ENCODE measurements at regions not wholly inside any gene's neighbourhood (a gene's known extent, or its start where the extent isn't known, plus 50 kb on each side); places are given as distances from the start of the nearest gene placed in this dataset.

DNA sequence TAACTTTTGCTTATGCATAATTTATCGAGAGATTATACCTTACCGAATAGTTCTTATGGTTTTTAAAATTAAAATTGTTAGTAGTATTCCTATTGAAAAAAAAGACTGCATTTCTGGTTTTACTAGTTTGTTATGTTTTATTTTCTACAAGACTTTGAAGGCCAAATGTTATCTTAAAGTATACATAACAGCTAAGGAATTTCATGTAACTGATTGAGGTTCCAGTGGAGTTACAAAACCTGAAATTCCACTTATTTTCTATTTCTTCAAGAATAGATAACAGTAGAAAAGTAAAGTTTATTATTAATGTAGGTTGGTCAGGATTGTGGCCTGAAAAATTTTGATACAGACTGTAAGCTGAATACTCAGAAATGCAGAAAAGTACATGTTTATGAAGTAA is 1216.0 kb upstream of the PCDH20 start:
- no peak overlapping the region for H3K27ac ChIP-seq
- H3K4me3 ChIP-seq = no peak overlapping the region
- no peaks in the 10 kb centered on the region for H3K4me1 ChIP-seq
- TF ChIP-seq, protein P1, sequence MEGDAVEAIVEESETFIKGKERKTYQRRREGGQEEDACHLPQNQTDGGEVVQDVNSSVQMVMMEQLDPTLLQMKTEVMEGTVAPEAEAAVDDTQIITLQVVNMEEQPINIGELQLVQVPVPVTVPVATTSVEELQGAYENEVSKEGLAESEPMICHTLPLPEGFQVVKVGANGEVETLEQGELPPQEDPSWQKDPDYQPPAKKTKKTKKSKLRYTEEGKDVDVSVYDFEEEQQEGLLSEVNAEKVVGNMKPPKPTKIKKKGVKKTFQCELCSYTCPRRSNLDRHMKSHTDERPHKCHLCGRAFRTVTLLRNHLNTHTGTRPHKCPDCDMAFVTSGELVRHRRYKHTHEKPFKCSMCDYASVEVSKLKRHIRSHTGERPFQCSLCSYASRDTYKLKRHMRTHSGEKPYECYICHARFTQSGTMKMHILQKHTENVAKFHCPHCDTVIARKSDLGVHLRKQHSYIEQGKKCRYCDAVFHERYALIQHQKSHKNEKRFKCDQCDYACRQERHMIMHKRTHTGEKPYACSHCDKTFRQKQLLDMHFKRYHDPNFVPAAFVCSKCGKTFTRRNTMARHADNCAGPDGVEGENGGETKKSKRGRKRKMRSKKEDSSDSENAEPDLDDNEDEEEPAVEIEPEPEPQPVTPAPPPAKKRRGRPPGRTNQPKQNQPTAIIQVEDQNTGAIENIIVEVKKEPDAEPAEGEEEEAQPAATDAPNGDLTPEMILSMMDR (IDR thresholded peaks at IDR 0.05) = no peak
- no peaks in the 10 kb centered on the region for H3K9me3 ChIP-seq
- H3K27me3 ChIP-seq = no peaks in the 10 kb centered on the region
- H3K36me3 ChIP-seq = no peaks in the 10 kb centered on the region
- no peak overlapping the region for H3K9ac ChIP-seq (ENCODE audit: low read depth in 2 of 2, low read length in 2 of 2)
- DNase-seq = no peak
- intact Hi-C loops (cut with DNase I) = no loop called here

DNA sequence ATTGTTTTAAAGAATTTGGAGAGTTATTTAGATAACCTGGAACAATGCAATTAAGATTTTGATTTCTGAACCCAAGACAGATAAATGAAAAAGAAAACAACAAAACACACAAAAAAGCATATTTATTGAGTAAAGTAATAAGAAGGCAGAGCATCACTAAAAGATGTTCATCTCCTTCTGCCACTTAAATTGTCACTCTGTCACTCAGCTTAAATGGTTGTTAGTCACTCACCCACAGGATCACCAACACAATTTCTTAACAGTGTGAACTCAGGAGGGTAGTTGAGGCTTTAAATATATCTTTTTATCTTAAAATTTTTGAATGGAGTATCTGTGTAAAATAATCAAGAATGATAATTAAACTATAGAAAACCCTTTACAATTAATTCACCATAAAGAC is 1215.5 kb upstream of the PCDH20 start:
- H3K4me3 ChIP-seq = no peak overlapping the region
- no peaks in the 10 kb centered on the region for H3K27me3 ChIP-seq
- intact Hi-C loops (cut with DNase I) = no loop called here
- no peaks in the 10 kb centered on the region for H3K36me3 ChIP-seq
- H3K4me1 ChIP-seq = no peaks in the 10 kb centered on the region
- no peaks in the 10 kb centered on the region for H3K9me3 ChIP-seq
- no peak overlapping the region for H3K27ac ChIP-seq
- DNase-seq = no peak
- TF ChIP-seq, protein P1 (IDR thresholded peaks at IDR 0.05) = no peak
- no peak overlapping the region for H3K9ac ChIP-seq (ENCODE audit: low read depth in 2 of 2, low read length in 2 of 2)

DNA sequence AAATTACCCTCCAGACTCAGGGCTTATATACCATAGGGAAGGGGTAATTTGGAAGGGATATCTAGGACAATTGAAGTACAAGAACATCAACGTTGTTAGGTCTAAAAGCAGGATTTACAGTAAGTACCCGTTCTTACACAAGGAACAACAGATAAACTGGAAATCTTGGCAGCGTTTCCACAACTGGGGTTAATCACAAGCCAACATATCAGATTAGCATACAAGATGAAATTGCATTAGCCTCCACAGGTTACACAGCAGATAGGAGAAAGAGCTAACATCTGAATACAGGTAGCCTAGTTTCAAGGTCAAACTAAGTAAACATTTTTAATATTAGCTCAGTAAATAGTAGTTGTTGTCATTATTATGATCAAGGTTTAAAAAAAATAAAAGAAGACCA is 1214.0 kb upstream of the PCDH20 start:
- Histone ChIP-seq H3K9ac (ENCODE audit: low read depth in 2 of 2, low read length in 2 of 2) (no peak overlapping the region), H3K27me3 (no peaks in the 10 kb centered on the region), H3K9me3 (no peaks in the 10 kb centered on the region), H3K4me1 (no peaks in the 10 kb centered on the region), H3K27ac (no peak overlapping the region), H3K36me3 (no peaks in the 10 kb centered on the region), H3K4me3 (no peak overlapping the region)
- TF ChIP-seq, protein P1 (IDR thresholded peaks at IDR 0.05) = no peak
- intact Hi-C loops (cut with DNase I) = no loop called here
- DNase-seq = no peak

DNA sequence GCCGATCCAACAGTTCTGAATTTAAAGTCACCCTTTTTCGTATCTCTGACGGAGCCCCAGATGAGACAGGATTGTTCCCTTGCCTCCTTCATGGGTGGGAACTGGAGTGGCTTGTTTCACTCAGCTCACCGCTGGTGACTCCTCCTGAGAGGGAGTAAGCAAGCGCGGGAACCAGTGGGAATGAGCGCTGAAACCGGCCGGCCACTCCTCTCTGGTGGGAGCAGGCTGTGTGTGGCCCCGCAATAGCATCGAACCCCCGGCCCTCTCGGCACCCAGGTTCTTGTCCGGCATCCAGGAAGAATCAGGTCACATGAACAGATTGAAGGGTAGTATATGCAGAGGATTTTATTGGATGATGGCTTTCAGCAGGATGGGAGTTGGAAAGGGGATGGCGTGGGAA is 1211.6 kb upstream of the PCDH20 start:
- no peak overlapping the region for H3K4me3 ChIP-seq
- no peaks in the 10 kb centered on the region for H3K9me3 ChIP-seq
- intact Hi-C loops (cut with DNase I) = no loop called here
- H3K9ac ChIP-seq (ENCODE audit: low read depth in 2 of 2, low read length in 2 of 2) = no peak overlapping the region
- no peak overlapping the region for H3K27ac ChIP-seq
- no peaks in the 10 kb centered on the region for H3K4me1 ChIP-seq
- DNase-seq = no peak
- TF ChIP-seq, protein P1 (IDR thresholded peaks at IDR 0.05) = no peak
- H3K36me3 ChIP-seq = no peaks in the 10 kb centered on the region
- no peaks in the 10 kb centered on the region for H3K27me3 ChIP-seq

DNA sequence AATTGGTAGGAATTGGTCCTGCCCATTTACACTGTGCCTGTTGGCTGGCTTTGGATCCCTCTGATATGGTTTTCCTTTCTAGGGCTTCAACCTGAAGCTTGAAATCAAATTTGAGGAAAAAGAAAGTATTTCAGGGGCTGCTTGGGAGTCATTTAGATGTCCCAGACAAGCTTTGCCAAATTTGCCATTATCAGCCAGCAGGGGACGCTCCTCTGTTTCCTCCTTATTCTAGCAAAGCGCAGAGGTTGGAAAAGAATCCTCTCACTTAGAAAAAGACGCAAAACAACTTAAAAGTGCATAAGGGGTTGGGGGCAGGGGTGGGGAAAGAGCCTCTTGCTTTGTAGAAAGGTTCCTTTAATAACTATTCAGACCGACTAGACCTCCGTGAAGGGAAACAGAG is 1211.1 kb upstream of the PCDH20 start:
- Histone ChIP-seq H3K27ac (no peak overlapping the region), H3K36me3 (no peaks in the 10 kb centered on the region), H3K4me1 (no peaks in the 10 kb centered on the region), H3K4me3 (no peak overlapping the region), H3K9me3 (no peaks in the 10 kb centered on the region), H3K9ac (ENCODE audit: low read depth in 2 of 2, low read length in 2 of 2) (no peak overlapping the region), H3K27me3 (no peaks in the 10 kb centered on the region)
- TF ChIP-seq, protein P1 (IDR thresholded peaks at IDR 0.05) = no peak
- intact Hi-C loops (cut with DNase I) = no loop called here
- DNase-seq = no peak

All from colonic mucosa (tissue), 4 donors.